ENCODE measurements at regions not wholly inside any gene's neighbourhood (a gene's known extent, or its start where the extent isn't known, plus 50 kb on each side); places are given as distances from the start of the nearest gene placed in this dataset.

DNA sequence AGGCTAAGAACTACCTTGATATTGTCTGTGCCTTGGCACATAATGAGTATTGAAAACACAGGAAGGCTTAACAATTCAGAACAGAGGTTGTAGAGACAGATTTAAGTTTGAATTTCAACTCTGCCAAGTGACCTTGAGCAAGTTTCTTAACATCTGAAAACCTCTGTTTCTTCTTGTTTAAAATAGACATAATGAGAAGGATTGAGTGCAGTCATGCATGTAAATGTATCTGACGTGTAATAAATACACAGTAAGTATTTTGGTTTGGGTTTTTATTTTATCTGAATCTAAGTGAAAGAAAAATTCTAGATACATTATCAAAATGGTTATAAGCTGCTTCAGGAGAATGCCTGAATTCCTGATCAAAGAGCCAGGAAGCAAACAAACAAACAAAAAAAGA, 111.9 kb downstream of the ANXA5 start:
- TF ChIP-seq, protein P1, sequence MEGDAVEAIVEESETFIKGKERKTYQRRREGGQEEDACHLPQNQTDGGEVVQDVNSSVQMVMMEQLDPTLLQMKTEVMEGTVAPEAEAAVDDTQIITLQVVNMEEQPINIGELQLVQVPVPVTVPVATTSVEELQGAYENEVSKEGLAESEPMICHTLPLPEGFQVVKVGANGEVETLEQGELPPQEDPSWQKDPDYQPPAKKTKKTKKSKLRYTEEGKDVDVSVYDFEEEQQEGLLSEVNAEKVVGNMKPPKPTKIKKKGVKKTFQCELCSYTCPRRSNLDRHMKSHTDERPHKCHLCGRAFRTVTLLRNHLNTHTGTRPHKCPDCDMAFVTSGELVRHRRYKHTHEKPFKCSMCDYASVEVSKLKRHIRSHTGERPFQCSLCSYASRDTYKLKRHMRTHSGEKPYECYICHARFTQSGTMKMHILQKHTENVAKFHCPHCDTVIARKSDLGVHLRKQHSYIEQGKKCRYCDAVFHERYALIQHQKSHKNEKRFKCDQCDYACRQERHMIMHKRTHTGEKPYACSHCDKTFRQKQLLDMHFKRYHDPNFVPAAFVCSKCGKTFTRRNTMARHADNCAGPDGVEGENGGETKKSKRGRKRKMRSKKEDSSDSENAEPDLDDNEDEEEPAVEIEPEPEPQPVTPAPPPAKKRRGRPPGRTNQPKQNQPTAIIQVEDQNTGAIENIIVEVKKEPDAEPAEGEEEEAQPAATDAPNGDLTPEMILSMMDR (IDR thresholded peaks at IDR 0.05), result no peak
- no peaks in the 10 kb centered on the region for H3K36me3 ChIP-seq (replicated peaks in 1 of 2; ENCODE audit: control insufficient read depth in 1 of 2, insufficient read depth in 2 of 2, low read length in 2 of 2)
- no CpG with 5 or more reads among the region's 1 CpG for WGBS (ENCODE audit: insufficient coverage)
- H3K4me2 ChIP-seq (replicated peaks; ENCODE audit: extremely low read depth, low read length, poor library complexity, severe bottlenecking), result no peak overlapping the region
- Mint-ChIP-seq H3K9me3 (peaks cover 2 to 6% (median 3%) of the 10 kb centered on the region in 7 donors), H3K27me3 (ENCODE audit: low read depth in 3 of 3) (peaks cover 3 to 7% (median 4%) of the 10 kb centered on the region in 3 donors), H3K4me1 (no peaks in the 10 kb centered on the region), H3K27ac (no peak overlapping the region), H3K4me3 (no peak overlapping the region), H3K36me3 (no peaks in the 10 kb centered on the region)
- H3K27ac ChIP-seq (ENCODE audit: low read depth in 1 of 2, low read length in 2 of 2), result no peak overlapping the region
- no peaks in the 10 kb centered on the region for H3K27me3 ChIP-seq (ENCODE audit: control insufficient read depth in 2 of 2, insufficient read depth in 2 of 2, low read length in 2 of 2)
- H2AFZ ChIP-seq (ENCODE audit: insufficient read depth, low read depth, low read length, poor library complexity, severe bottlenecking), result no peak overlapping the region
- no peak overlapping the region for H3K9ac ChIP-seq (ENCODE audit: insufficient read depth, low read length, poor library complexity, severe bottlenecking)
- no peak for DNase-seq
- H3K9me3 ChIP-seq (replicated peaks in 1 of 2; ENCODE audit: control insufficient read depth in 1 of 2, insufficient read depth in 1 of 2, low read length in 2 of 2), result no peaks in the 10 kb centered on the region
- H3K4me1 ChIP-seq (ENCODE audit: control insufficient read depth in 1 of 2, insufficient read depth in 2 of 2, low read length in 2 of 2), result no peaks in the 10 kb centered on the region
- H3K4me3 ChIP-seq (replicated peaks in 1 of 3; ENCODE audit: low read depth in 2 of 3, low read length in 3 of 3), result no peak overlapping the region
- no peaks in the 10 kb centered on the region for H4K20me1 ChIP-seq (ENCODE audit: insufficient read depth, low read length)
- no peaks in the 10 kb centered on the region for H3K79me2 ChIP-seq (ENCODE audit: insufficient read depth, low read length)
- intact Hi-C loops (cut with micrococcal nuclease), result no loop called here

DNA sequence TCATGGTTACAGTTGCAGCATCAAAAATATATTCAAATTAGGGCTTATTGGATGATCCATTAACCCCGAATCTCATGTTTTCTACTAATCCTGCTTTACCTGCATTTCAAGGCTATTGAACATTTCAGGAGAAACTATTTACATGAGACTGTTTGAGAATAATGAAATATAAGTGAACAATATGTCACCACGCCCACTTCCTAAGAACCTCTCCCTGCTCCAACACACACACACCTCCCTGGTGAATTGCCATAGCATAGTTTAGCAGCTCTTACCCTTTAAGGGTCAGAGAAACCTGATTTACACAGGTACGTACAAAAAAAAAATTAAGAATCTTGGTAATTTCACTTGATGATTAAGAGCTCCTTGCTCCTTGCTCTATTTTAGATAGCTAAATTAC, 113.4 kb downstream of the ANXA5 start:
- no peak overlapping the region for H2AFZ ChIP-seq (ENCODE audit: insufficient read depth, low read depth, low read length, poor library complexity, severe bottlenecking)
- Mint-ChIP-seq H3K36me3 (no peaks in the 10 kb centered on the region), H3K27ac (no peak overlapping the region), H3K27me3 (ENCODE audit: low read depth in 3 of 3) (peaks cover 3 to 7% (median 4%) of the 10 kb centered on the region in 3 donors), H3K4me1 (no peaks in the 10 kb centered on the region), H3K4me3 (no peak overlapping the region), H3K9me3 (peaks cover 2 to 6% (median 3%) of the 10 kb centered on the region in 7 donors)
- H3K36me3 ChIP-seq (replicated peaks in 1 of 2; ENCODE audit: control insufficient read depth in 1 of 2, insufficient read depth in 2 of 2, low read length in 2 of 2), result no peaks in the 10 kb centered on the region
- H3K9ac ChIP-seq (ENCODE audit: insufficient read depth, low read length, poor library complexity, severe bottlenecking), result no peak overlapping the region
- no peak overlapping the region for H3K27ac ChIP-seq (ENCODE audit: low read depth in 1 of 2, low read length in 2 of 2)
- no peak overlapping the region for H3K4me2 ChIP-seq (replicated peaks; ENCODE audit: extremely low read depth, low read length, poor library complexity, severe bottlenecking)
- H3K4me1 ChIP-seq (ENCODE audit: control insufficient read depth in 1 of 2, insufficient read depth in 2 of 2, low read length in 2 of 2), result no peaks in the 10 kb centered on the region
- H3K79me2 ChIP-seq (ENCODE audit: insufficient read depth, low read length), result no peaks in the 10 kb centered on the region
- no peak for DNase-seq
- intact Hi-C loops (cut with micrococcal nuclease), result no loop called here
- no peak overlapping the region for H3K4me3 ChIP-seq (replicated peaks in 1 of 3; ENCODE audit: low read depth in 2 of 3, low read length in 3 of 3)
- TF ChIP-seq, protein P1 (IDR thresholded peaks at IDR 0.05), result no peak
- no peaks in the 10 kb centered on the region for H3K9me3 ChIP-seq (replicated peaks in 1 of 2; ENCODE audit: control insufficient read depth in 1 of 2, insufficient read depth in 1 of 2, low read length in 2 of 2)
- H3K27me3 ChIP-seq (ENCODE audit: control insufficient read depth in 2 of 2, insufficient read depth in 2 of 2, low read length in 2 of 2), result no peaks in the 10 kb centered on the region
- H4K20me1 ChIP-seq (ENCODE audit: insufficient read depth, low read length), result no peaks in the 10 kb centered on the region
- WGBS (ENCODE audit: insufficient coverage), result no CpG with 5 or more reads among the region's 3 CpGs

Measured in CD14-positive monocyte (primary cell).